Heart right ventricle (tissue), 16 donors: ENCODE measurements at regions not wholly inside any gene's neighbourhood (a gene's known extent, or its start where the extent isn't known, plus 50 kb on each side); places are given as distances from the start of the nearest gene placed in this dataset.

Experiments used
- ATAC-seq, 8 donors: fragments of 200-7000 bp; cut with Tn5 transposase; one replicate each; pipeline ENCODE4 v1.9.1; 2020; ENCODE audit warnings: mild to moderate bottlenecking in 8 of 8, moderate library complexity in 8 of 8, moderate number of reproducible peaks in 1 of 8
- DNase-seq, 2 donors: peaks; one replicate each; pipeline ENCODE4 v3.0.0-alpha.2; 2020
- H3K27ac ChIP-seq, 10 donors: fragments of 200-600 bp; sonication (generic) in 2 of 10; one replicate each; pipeline versions ENCODE4 v1.5.0 to v1.8.0; 2020 to 2022; ENCODE audit warnings: mild to moderate bottlenecking in 3 of 10
- H3K27me3 ChIP-seq, 7 donors: fragments of 200-600 bp; one replicate each; pipeline ENCODE4 v1.8.0; 2021 to 2022; ENCODE audit warnings: mild to moderate bottlenecking in 2 of 7
- H3K36me3 ChIP-seq, 9 donors: fragments of 200-600 bp; sonication (generic) in 1 of 9; one replicate each; pipeline versions ENCODE4 v1.5.0 to v1.8.0; 2020 to 2022; ENCODE audit warnings: mild to moderate bottlenecking in 2 of 9
- H3K4me1 ChIP-seq, 9 donors: fragments of 200-600 bp; sonication (generic) in 1 of 9; one replicate each; pipeline versions ENCODE4 v1.5.0 to v1.8.0; 2020 to 2022; ENCODE audit warnings: mild to moderate bottlenecking in 4 of 9
- H3K4me3 ChIP-seq, 10 donors: fragments of 200-600 bp; sonication (generic) in 2 of 10; one replicate each; pipeline versions ENCODE4 v1.5.0 to v1.8.0; 2020 to 2022; ENCODE audit warnings: mild to moderate bottlenecking in 7 of 10, moderate library complexity in 2 of 10
- H3K9me3 ChIP-seq, 11 donors: fragments of 200-600 bp in 10 of 11; sonication (generic) in 2 of 11; one replicate each; pipeline versions ENCODE4 v1.5.0 to v1.8.0; 2013 to 2022; ENCODE audit warnings: mild to moderate bottlenecking in 2 of 11, control low read depth in 1 of 11, moderate library complexity in 1 of 11
- CTCF ChIP-seq, 9 donors: fragments of 200-600 bp; sonication (generic) in 2 of 9; IDR thresholded peaks; one replicate each; pipeline versions ENCODE4 v1.5.0 to v1.8.0; 2021 to 2022; ENCODE audit warnings: antibody characterized with exemption in 9 of 9, mild to moderate bottlenecking in 5 of 9, moderate library complexity in 1 of 9
- WGBS, 2 donors: extraction: QIAGEN DNeasy Blood & Tissue Kit; methylation state at CpG; one replicate each; pipeline ENCODE4 v1.1.7; 2013; ENCODE audit warnings: inconsistent platforms in 1 of 2; 5-methylcytosine and 5-hydroxymethylcytosine counted together
- intact Hi-C, 10 donors: fragments of 100-400 bp; cut with DNase I; formaldehyde crosslinking; loops; one replicate each; pipeline versions ENCODE4 v1.11.1 to v1.14.2; 2022
- donor health status: Arrhythmogenic right ventricular cardiomyopathy.
- donor health status: ischemic (EF 13 %, LVEDD 7.1; RV severe dilation, severe dysfunction).
- donor health status: healthy with polysubstance abuse.
- donor health status: DM: no; HTN: yes; CAD: no.
- donor health status: DM: no; HTN: no; CAD: no.
- donor health status: ischemic (EF 25% LVEDD 6.9; RV normal size, moderate dysfunction).
- donor health status: ischemic (EF 25% LVEDD 5.7; RV mildly dilated, moderate dysfunction).
- donor health status: healthy.
- donor health status: DM: yes; HTN: yes; CAD: no.
- donor health status: Ischemic cardiomyopathy.
- donor health status: ischemic (EF 35%, LVEDD 5.7; RV mildly dilated, moderate dysfunction).
- donor health status: nonischemic (EF 11% LVEDD 7.7; RV severe dilation, severe dysfunction).
- donor health status: DM: yes; HTN: yes; CAD: no.
- donor health status: PGD.
- donor health status: ischemic (EF 29% LVEDD 5.4; RV normal size, mild dysfunction).
- donor health status: nonischemic (EF 23%, LVEDD 6.1; RV moderate dilation, normal function).

GRCh38 chr3:103499967-103500366 lies 1065.2 kb downstream of the ZPLD1 start:
- Histone ChIP-seq H3K27me3 (no peaks in the 10 kb centered on the region), H3K27ac (no peak overlapping the region), H3K9me3 (no peaks in the 10 kb centered on the region), H3K4me1 (no peaks in the 10 kb centered on the region), H3K4me3 (no peak overlapping the region), H3K36me3 (no peaks in the 10 kb centered on the region)
- intact Hi-C loops: no loop called here
- no peak for TF ChIP-seq CTCF (IDR thresholded peaks at IDR 0.05)
- 47 to 63% methylated on average over 4 of the region's 4 CpGs for WGBS, 2 donors
- DNase-seq (no peak), ATAC-seq (no peak)

- DNase-seq: no peak
- ATAC-seq: no peak
- H3K4me1 ChIP-seq: no peaks in the 10 kb centered on the region
- H3K4me3 ChIP-seq: no peak overlapping the region
- H3K36me3 ChIP-seq: no peaks in the 10 kb centered on the region
- intact Hi-C loops: no loop called here
- no peak overlapping the region for H3K27ac ChIP-seq
- H3K9me3 ChIP-seq: peaks cover 0 to 23% (median 0%) of the 10 kb centered on the region in 11 donors
- no peaks in the 10 kb centered on the region for H3K27me3 ChIP-seq
- WGBS, 2 donors: 58 to 60% methylated on average over 2 of the region's 2 CpGs
- TF ChIP-seq CTCF (IDR thresholded peaks at IDR 0.05): no peak
These were observed 1075.9 kb downstream of the ZPLD1 start for GRCh38 chr3:103510760-103511159.

- H3K4me1 ChIP-seq: no peaks in the 10 kb centered on the region
- H3K9me3 ChIP-seq: peaks cover 0 to 21% (median 0%) of the 10 kb centered on the region in 11 donors
- no peak for TF ChIP-seq CTCF (IDR thresholded peaks at IDR 0.05)
- WGBS, 2 donors: 81 to 90% methylated on average over 1 of the region's 1 CpG
- ATAC-seq: no peak
- no peaks in the 10 kb centered on the region for H3K36me3 ChIP-seq
- H3K4me3 ChIP-seq: no peak overlapping the region
- H3K27ac ChIP-seq: no peak overlapping the region
- H3K27me3 ChIP-seq: no peaks in the 10 kb centered on the region
- intact Hi-C loops: no loop called here
- no peak for DNase-seq
These were observed 1077.1 kb downstream of the ZPLD1 start for GRCh38 chr3:103511891-103512290.

- ATAC-seq (no peak), DNase-seq (no peak)
- Histone ChIP-seq H3K9me3 (peaks cover 0 to 20% (median 0%) of the 10 kb centered on the region in 11 donors), H3K27me3 (no peaks in the 10 kb centered on the region), H3K27ac (no peak overlapping the region), H3K4me1 (no peaks in the 10 kb centered on the region), H3K4me3 (no peak overlapping the region), H3K36me3 (no peaks in the 10 kb centered on the region)
- TF ChIP-seq CTCF (IDR thresholded peaks at IDR 0.05): no peak
- 79 to 80% methylated on average over 1 of the region's 1 CpG for WGBS, 2 donors
- intact Hi-C loops: no loop called here
These were observed 1077.8 kb downstream of the ZPLD1 start for GRCh38 chr3:103512595-103512994.

- no peak for ATAC-seq
- Histone ChIP-seq H3K4me3 (no peak overlapping the region), H3K27ac (no peak overlapping the region), H3K36me3 (no peaks in the 10 kb centered on the region), H3K9me3 (peaks cover 0 to 18% (median 0%) of the 10 kb centered on the region in 11 donors), H3K4me1 (no peaks in the 10 kb centered on the region), H3K27me3 (no peaks in the 10 kb centered on the region)
- no peak for DNase-seq
- TF ChIP-seq CTCF (IDR thresholded peaks at IDR 0.05): no peak
- intact Hi-C loops: no loop called here
- WGBS, 2 donors: 77 to 87% methylated on average over 1 of the region's 1 CpG
These were observed 1078.2 kb downstream of the ZPLD1 start for GRCh38 chr3:103513003-103513402.
